PC-3 (cell line): ENCODE measurements at regions not wholly inside any gene's neighbourhood (a gene's known extent, or its start where the extent isn't known, plus 50 kb on each side); places are given as distances from the start of the nearest gene placed in this dataset.

ENCODE experiments used
- ATAC-seq: fragments of 200-7000 bp; cut with Tn5 transposase; 2 replicates; pipeline ENCODE4 v1.9.1; 2020; ENCODE audit warnings: mild to moderate bottlenecking, moderate library complexity
- BruUV-seq: library from RNA; stranded (reverse); fragments of 400-500 nt; replicated peaks from 2 replicates; lab custom pipeline; 2021; lab: Mats Ljungman, UMichigan
- CTCF ChIA-PET: fragments of 300-600 bp; sonication (Branson Sonifier 250); formaldehyde crosslinking; loops from one replicate; lab custom pipeline; 2022; ENCODE audit warnings: antibody characterized with exemption; lab: Charles Lee
- POLR2A ChIA-PET: fragments of 300-600 bp; sonication (Branson Sonifier 250); formaldehyde crosslinking; loops from one replicate; lab custom pipeline; 2022; ENCODE audit warnings: antibody characterized with exemption; ENCODE audit not compliant: unreplicated experiment; lab: Charles Lee
- DNase-seq: peaks from one replicate; pipeline ENCODE4 v3.0.0-alpha.2; 2015
- H2AFZ ChIP-seq: fragments of 300-600 bp; sonication (generic); 2 replicates; pipeline ENCODE4 v1.6.0; 2016; ENCODE audit warnings: antibody characterized with exemption, low read length
- H3F3A ChIP-seq: fragments of 300-600 bp; sonication (generic); one replicate; pipeline ENCODE4 v1.6.0; 2017; ENCODE audit warnings: antibody characterized with exemption, low read length, control low read depth, mild to moderate bottlenecking; ENCODE audit not compliant: unreplicated experiment
- H3K27ac ChIP-seq: fragments of 300-600 bp; sonication (generic); 2 replicates; pipeline ENCODE4 v1.5.1; 2016; ENCODE audit warnings: mild to moderate bottlenecking, low read length
- H3K27me3 ChIP-seq: fragments of 300-600 bp; sonication (generic); 2 replicates; pipeline ENCODE4 v1.6.1; 2016; ENCODE audit warnings: low read length, mixed read lengths
- H3K36me3 ChIP-seq: fragments of 300-600 bp; sonication (generic); 2 replicates; pipeline ENCODE4 v1.6.1; 2016; ENCODE audit warnings: low read depth, mixed run types, low read length, mixed read lengths
- H3K4me1 ChIP-seq: fragments of 300-600 bp; sonication (generic); 2 replicates; pipeline ENCODE4 v1.5.1; 2016; ENCODE audit warnings: low read length; ENCODE audit not compliant: insufficient read depth
- H3K4me2 ChIP-seq: fragments of 300-600 bp; sonication (generic); 2 replicates; pipeline ENCODE4 v1.6.0; 2016; ENCODE audit warnings: low read length
- H3K4me3 ChIP-seq: fragments of 300-600 bp; sonication (generic); 2 replicates; pipeline ENCODE4 v1.5.1; 2016; ENCODE audit warnings: mild to moderate bottlenecking, low read length, mixed read lengths
- H3K79me2 ChIP-seq: fragments of 300-600 bp; sonication (generic); 2 replicates; pipeline ENCODE4 v1.6.1; 2017; ENCODE audit warnings: low read length, mixed read lengths
- H3K9ac ChIP-seq: fragments of 300-600 bp; sonication (generic); 2 replicates; pipeline ENCODE4 v1.6.0; 2016; ENCODE audit warnings: mild to moderate bottlenecking, low read length
- H3K9me2 ChIP-seq: fragments of 300-600 bp; sonication (generic); replicated peaks from 2 replicates; pipeline ENCODE4 v1.6.1; 2016; ENCODE audit warnings: mixed run types, low read length, mixed read lengths
- H3K9me3 ChIP-seq: fragments of 300-600 bp; sonication (generic); 2 replicates; pipeline ENCODE4 v1.6.1; 2016; ENCODE audit warnings: low read length, mixed read lengths
- H4K20me1 ChIP-seq: fragments of 300-600 bp; sonication (generic); 2 replicates; pipeline ENCODE4 v1.6.1; 2016; ENCODE audit warnings: low read length, mixed read lengths
- EZH2 ChIP-seq: fragments of 300-600 bp; sonication (generic); IDR thresholded peaks from one replicate; pipeline ENCODE4 v1.6.1; 2017; ENCODE audit warnings: antibody characterized with exemption, mild to moderate bottlenecking, low read length; ENCODE audit not compliant: unreplicated experiment
- EZH2phosphoT487 ChIP-seq: fragments of 300-600 bp; sonication (generic); IDR thresholded peaks from 2 replicates; pipeline ENCODE4 v1.6.1; 2018; ENCODE audit warnings: mild to moderate bottlenecking, antibody characterized with exemption, low read length, borderline replicate concordance
- intact Hi-C: fragments of 100-400 bp; cut with micrococcal nuclease; formaldehyde crosslinking; loops from 2 replicates; pipeline ENCODE4 v1.9.0; 2023
- TF ChIP-seq, protein P1 (sequence below): fragments of 300-600 bp; sonication (generic); conservative IDR thresholded peaks from 2 replicates; pipeline ENCODE4 v1.5.1; 2017; ENCODE audit warnings: antibody characterized with exemption, low read depth, mild to moderate bottlenecking, low read length

DNA sequence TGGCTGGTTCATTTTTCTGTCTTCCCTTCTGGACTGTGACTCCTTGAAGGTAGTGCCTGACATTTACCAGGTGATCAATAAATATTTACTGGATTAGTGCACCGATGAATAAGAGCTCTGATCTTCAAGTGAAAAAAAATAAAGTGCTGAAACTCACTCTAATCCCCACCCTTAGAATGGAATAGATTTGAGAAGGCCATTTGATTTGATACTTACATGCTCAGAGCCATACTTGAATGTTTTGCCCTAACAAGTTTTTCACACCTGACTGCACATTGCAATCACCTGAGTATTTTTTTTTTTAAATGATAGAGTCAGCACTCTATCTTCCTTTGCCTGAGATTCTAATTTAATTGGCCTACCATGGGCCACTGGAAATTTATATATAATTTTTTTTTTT lies 105.7 kb downstream of the LRRC70 start:
- Histone ChIP-seq H2AFZ (no peak overlapping the region), H3K27me3 (no peaks in the 10 kb centered on the region), H3K4me3 (no peak overlapping the region), H3K4me1 (no peaks in the 10 kb centered on the region), H4K20me1 (no peaks in the 10 kb centered on the region), H3K9me3 (no peaks in the 10 kb centered on the region), H3K9ac (no peak overlapping the region), H3K4me2 (no peak overlapping the region), H3F3A (no peaks in the 10 kb centered on the region), H3K27ac (no peak overlapping the region), H3K9me2 (no peaks in the 10 kb centered on the region), H3K79me2 (no peaks in the 10 kb centered on the region), H3K36me3 (no peaks in the 10 kb centered on the region)
- no peak for DNase-seq
- intact Hi-C loops: no loop called here
- BruUV-seq: no TSS peak
- TF ChIP-seq EZH2phosphoT487 (no peak), EZH2 (no peak)
- TF ChIP-seq, protein P1, sequence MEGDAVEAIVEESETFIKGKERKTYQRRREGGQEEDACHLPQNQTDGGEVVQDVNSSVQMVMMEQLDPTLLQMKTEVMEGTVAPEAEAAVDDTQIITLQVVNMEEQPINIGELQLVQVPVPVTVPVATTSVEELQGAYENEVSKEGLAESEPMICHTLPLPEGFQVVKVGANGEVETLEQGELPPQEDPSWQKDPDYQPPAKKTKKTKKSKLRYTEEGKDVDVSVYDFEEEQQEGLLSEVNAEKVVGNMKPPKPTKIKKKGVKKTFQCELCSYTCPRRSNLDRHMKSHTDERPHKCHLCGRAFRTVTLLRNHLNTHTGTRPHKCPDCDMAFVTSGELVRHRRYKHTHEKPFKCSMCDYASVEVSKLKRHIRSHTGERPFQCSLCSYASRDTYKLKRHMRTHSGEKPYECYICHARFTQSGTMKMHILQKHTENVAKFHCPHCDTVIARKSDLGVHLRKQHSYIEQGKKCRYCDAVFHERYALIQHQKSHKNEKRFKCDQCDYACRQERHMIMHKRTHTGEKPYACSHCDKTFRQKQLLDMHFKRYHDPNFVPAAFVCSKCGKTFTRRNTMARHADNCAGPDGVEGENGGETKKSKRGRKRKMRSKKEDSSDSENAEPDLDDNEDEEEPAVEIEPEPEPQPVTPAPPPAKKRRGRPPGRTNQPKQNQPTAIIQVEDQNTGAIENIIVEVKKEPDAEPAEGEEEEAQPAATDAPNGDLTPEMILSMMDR: no peak
- ChIA-PET POLR2A (interaction anchor here (0.6 kb wide), 1 partner anchor 257 kb away, joined by 5 read pairs; no protein-coding TSS in a partner anchor), CTCF (no interaction called here)
- no peak for ATAC-seq

DNA sequence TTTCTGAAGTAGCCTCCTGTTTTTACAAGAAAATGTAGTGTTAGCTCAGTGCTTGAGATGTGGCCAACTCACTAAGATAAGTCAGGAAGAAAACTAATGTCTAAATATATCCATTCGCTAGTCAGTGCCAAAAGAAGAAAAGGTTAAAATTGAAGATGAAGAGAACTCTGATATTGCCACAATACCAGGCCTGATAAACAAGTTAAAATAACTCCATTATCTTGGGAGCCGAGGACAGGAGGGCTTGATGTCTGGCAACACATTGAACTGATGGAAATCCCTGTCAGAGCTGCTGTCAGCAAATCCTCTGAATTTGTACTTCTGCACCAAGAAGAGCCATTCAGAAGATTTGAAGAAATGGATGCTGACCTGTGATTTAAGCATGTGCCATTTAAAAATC lies 103.4 kb downstream of the LRRC70 start:
- Histone ChIP-seq H3K9me3 (no peaks in the 10 kb centered on the region), H3K4me2 (no peak overlapping the region), H3K27me3 (no peaks in the 10 kb centered on the region), H3K27ac (no peak overlapping the region), H4K20me1 (no peaks in the 10 kb centered on the region), H2AFZ (no peak overlapping the region), H3K4me3 (no peak overlapping the region), H3K9me2 (no peaks in the 10 kb centered on the region), H3K4me1 (no peaks in the 10 kb centered on the region), H3K79me2 (no peaks in the 10 kb centered on the region), H3K9ac (no peak overlapping the region), H3K36me3 (no peaks in the 10 kb centered on the region), H3F3A (no peaks in the 10 kb centered on the region)
- no TSS peak for BruUV-seq
- TF ChIP-seq, protein P1: no peak
- TF ChIP-seq EZH2phosphoT487: no peak
- no peak for TF ChIP-seq EZH2
- ATAC-seq (no peak), DNase-seq (no peak)
- POLR2A ChIA-PET: no interaction called here
- intact Hi-C loops: no loop called here
- CTCF ChIA-PET: no interaction called here

DNA sequence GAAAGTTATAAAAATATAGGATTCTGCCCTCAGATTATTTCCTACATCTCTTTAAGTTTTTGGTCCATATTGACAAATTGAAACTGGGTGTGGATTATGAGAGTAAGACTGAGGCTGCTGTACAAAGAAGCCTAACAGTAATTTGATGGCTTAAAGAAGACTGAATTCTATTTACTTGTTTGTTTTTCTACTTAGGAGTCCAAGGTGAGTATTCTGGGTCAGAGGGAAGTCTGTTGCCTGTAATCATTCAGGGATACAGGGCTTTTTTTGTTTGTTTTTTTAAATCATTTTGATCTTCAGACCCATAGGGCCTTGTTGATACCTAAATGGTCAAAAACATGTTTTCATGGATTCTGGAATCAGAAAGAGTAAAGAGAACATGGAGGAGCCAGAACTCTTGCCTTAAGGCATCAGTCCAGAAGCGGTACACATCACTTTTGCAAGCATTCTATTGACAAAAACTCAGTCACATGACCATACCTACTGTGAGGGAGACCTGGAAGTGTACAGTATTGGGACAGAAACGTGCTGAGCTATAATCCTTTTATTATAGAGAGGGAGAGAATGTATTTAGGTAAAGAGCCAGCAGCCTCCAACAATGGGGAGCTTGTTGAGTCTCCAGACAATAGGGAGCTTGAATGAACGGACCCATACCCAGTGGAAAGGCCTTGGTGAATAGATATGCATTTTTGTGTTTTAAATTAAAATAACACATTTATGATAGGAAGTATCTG lies 102.7 kb downstream of the LRRC70 start:
- Histone ChIP-seq H3K4me2 (no peak overlapping the region), H3K9ac (no peak overlapping the region), H2AFZ (no peak overlapping the region), H3K9me3 (no peaks in the 10 kb centered on the region), H3K36me3 (no peaks in the 10 kb centered on the region), H4K20me1 (no peaks in the 10 kb centered on the region), H3K79me2 (no peaks in the 10 kb centered on the region), H3K4me1 (no peaks in the 10 kb centered on the region), H3K27me3 (no peaks in the 10 kb centered on the region), H3K9me2 (no peaks in the 10 kb centered on the region), H3F3A (no peaks in the 10 kb centered on the region), H3K4me3 (no peak overlapping the region), H3K27ac (no peak overlapping the region)
- no peak for TF ChIP-seq EZH2
- TF ChIP-seq, protein P1: no peak
- no peak for TF ChIP-seq EZH2phosphoT487
- no peak for ATAC-seq
- intact Hi-C loops: no loop called here
- no peak for DNase-seq
- ChIA-PET POLR2A (no interaction called here), CTCF (no interaction called here)
- BruUV-seq: no TSS peak
